Astrocyte (in vitro differentiated cells and primary cell): ENCODE measurements at regions not wholly inside any gene's neighbourhood (a gene's known extent, or its start where the extent isn't known, plus 50 kb on each side); places are given as distances from the start of the nearest gene placed in this dataset.

Experiments used
- DNase-seq: peaks from one replicate; pipeline ENCODE4 v3.0.0-alpha.2; 2010; ENCODE audit warnings: low read depth
- FAIRE-seq: peaks from 2 replicates; lab custom pipeline; 2011; peaks lifted over from hg19 to GRCh38; lab: Jason Lieb, UNC
- H2AFZ ChIP-seq: 2 replicates; pipeline ENCODE4 v1.6.0; 2012; ENCODE audit warnings: low read depth, low read length, inconsistent platforms
- H3K27ac ChIP-seq: 2 replicates; pipeline ENCODE4 v1.5.1; 2011; ENCODE audit warnings: low read depth, low read length, inconsistent platforms
- H3K27me3 ChIP-seq: 2 replicates; pipeline ENCODE4 v1.6.0; 2011; ENCODE audit warnings: low read length, inconsistent platforms; ENCODE audit not compliant: insufficient read depth
- H3K36me3 ChIP-seq: 2 replicates; pipeline ENCODE4 v1.5.1; 2011; ENCODE audit warnings: low read length, inconsistent platforms; ENCODE audit not compliant: insufficient read depth
- H3K4me1 ChIP-seq: 2 replicates; pipeline ENCODE4 v1.5.1; 2011; ENCODE audit warnings: low read length, inconsistent platforms; ENCODE audit not compliant: insufficient read depth
- H3K4me2 ChIP-seq: 2 replicates; pipeline ENCODE4 v1.6.0; 2012; ENCODE audit warnings: low read length, inconsistent platforms
- H3K4me3 ChIP-seq: 2 replicates; pipeline ENCODE4 v1.5.1; 2011; ENCODE audit warnings: low read depth, mild to moderate bottlenecking, low read length, inconsistent platforms; ENCODE audit not compliant: insufficient read depth
- H3K79me2 ChIP-seq: 2 replicates; pipeline ENCODE4 v1.6.0; 2012; ENCODE audit warnings: mild to moderate bottlenecking, low read length, inconsistent platforms; ENCODE audit not compliant: insufficient read depth
- H3K9ac ChIP-seq: 2 replicates; pipeline ENCODE4 v1.6.0; 2012; ENCODE audit warnings: mild to moderate bottlenecking, low read length, inconsistent platforms
- H3K9me3 ChIP-seq: 2 replicates; pipeline ENCODE4 v1.5.1; 2012; ENCODE audit warnings: low read depth, mild to moderate bottlenecking, low read length, inconsistent platforms; ENCODE audit not compliant: insufficient read depth
- H4K20me1 ChIP-seq: 2 replicates; pipeline ENCODE4 v1.6.0; 2012; ENCODE audit warnings: low read length, inconsistent platforms; ENCODE audit not compliant: insufficient read depth
- H3K27ac Mint-ChIP-seq: one replicate; pipeline ENCODE4 v1.8.0; 2021; ENCODE audit warnings: mild to moderate bottlenecking, mixed read lengths; ENCODE audit not compliant: unreplicated experiment
- H3K27me3 Mint-ChIP-seq: one replicate; pipeline ENCODE4 v1.8.0; 2021; ENCODE audit warnings: low read depth, mixed read lengths; ENCODE audit not compliant: unreplicated experiment
- H3K36me3 Mint-ChIP-seq: one replicate; pipeline ENCODE4 v1.8.0; 2021; ENCODE audit warnings: low read depth, mixed read lengths; ENCODE audit not compliant: unreplicated experiment
- H3K4me1 Mint-ChIP-seq: one replicate; pipeline ENCODE4 v1.8.0; 2021; ENCODE audit warnings: low read depth, mixed read lengths; ENCODE audit not compliant: unreplicated experiment
- H3K4me3 Mint-ChIP-seq: one replicate; pipeline ENCODE4 v1.8.0; 2021; ENCODE audit warnings: mild to moderate bottlenecking, moderate library complexity, mixed read lengths; ENCODE audit not compliant: unreplicated experiment
- H3K9me3 Mint-ChIP-seq: one replicate; pipeline ENCODE4 v1.8.0; 2021; ENCODE audit warnings: mild to moderate bottlenecking, mixed read lengths; ENCODE audit not compliant: unreplicated experiment
- EZH2 ChIP-seq: IDR thresholded peaks from 2 replicates; pipeline ENCODE4 v1.6.1; 2012; ENCODE audit warnings: mild to moderate bottlenecking, low read length, inconsistent platforms; ENCODE audit not compliant: insufficient read depth
- TF ChIP-seq, protein P1 (sequence below): IDR thresholded peaks from 2 replicates; pipeline ENCODE4 v1.5.1; 2011; ENCODE audit warnings: low read depth, mild to moderate bottlenecking, inconsistent platforms, low read length, moderate library complexity; ENCODE audit not compliant: insufficient read depth

DNA sequence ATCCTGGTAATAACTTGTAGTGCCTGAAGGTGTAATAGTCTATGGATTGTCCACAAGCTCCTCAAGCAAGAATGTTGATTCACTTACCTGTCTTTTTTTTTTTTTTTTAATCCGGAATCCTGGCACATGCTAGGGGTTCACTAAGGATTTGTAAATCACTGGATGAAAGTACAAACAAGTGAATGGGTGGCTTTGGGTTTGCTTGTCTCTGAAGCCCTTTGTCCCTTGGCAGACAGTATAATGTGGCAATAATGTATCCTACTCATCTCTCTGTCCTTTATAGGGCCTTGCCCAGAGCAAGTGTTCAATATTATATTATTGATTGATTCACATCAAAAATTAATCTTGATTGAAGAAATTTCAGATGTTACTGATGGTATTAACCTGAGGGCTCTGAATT, 334.0 kb upstream of the CPEB2 start:
- H3K36me3 ChIP-seq = no peaks in the 10 kb centered on the region
- no peak overlapping the region for H3K4me2 ChIP-seq
- no peak for TF ChIP-seq EZH2
- TF ChIP-seq, protein P1, sequence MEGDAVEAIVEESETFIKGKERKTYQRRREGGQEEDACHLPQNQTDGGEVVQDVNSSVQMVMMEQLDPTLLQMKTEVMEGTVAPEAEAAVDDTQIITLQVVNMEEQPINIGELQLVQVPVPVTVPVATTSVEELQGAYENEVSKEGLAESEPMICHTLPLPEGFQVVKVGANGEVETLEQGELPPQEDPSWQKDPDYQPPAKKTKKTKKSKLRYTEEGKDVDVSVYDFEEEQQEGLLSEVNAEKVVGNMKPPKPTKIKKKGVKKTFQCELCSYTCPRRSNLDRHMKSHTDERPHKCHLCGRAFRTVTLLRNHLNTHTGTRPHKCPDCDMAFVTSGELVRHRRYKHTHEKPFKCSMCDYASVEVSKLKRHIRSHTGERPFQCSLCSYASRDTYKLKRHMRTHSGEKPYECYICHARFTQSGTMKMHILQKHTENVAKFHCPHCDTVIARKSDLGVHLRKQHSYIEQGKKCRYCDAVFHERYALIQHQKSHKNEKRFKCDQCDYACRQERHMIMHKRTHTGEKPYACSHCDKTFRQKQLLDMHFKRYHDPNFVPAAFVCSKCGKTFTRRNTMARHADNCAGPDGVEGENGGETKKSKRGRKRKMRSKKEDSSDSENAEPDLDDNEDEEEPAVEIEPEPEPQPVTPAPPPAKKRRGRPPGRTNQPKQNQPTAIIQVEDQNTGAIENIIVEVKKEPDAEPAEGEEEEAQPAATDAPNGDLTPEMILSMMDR = no peak
- FAIRE-seq (no peak), DNase-seq (no peak)
- no peaks in the 10 kb centered on the region for H3K27me3 Mint-ChIP-seq
- no peak overlapping the region for H3K9ac ChIP-seq
- no peak overlapping the region for H3K4me3 ChIP-seq
- H3K27me3 ChIP-seq = peaks cover 4% of the 10 kb centered on the region
- H2AFZ ChIP-seq = no peak overlapping the region
- peaks cover 14% of the 10 kb centered on the region for H3K9me3 Mint-ChIP-seq
- no peak overlapping the region for H3K27ac Mint-ChIP-seq
- H3K9me3 ChIP-seq = no peaks in the 10 kb centered on the region
- no peaks in the 10 kb centered on the region for H3K36me3 Mint-ChIP-seq
- peaks cover 6% of the 10 kb centered on the region for H3K4me1 ChIP-seq
- no peaks in the 10 kb centered on the region for H4K20me1 ChIP-seq
- H3K27ac ChIP-seq = no peak overlapping the region
- no peak overlapping the region for H3K4me3 Mint-ChIP-seq
- peaks cover 6% of the 10 kb centered on the region for H3K4me1 Mint-ChIP-seq
- H3K79me2 ChIP-seq = no peaks in the 10 kb centered on the region

DNA sequence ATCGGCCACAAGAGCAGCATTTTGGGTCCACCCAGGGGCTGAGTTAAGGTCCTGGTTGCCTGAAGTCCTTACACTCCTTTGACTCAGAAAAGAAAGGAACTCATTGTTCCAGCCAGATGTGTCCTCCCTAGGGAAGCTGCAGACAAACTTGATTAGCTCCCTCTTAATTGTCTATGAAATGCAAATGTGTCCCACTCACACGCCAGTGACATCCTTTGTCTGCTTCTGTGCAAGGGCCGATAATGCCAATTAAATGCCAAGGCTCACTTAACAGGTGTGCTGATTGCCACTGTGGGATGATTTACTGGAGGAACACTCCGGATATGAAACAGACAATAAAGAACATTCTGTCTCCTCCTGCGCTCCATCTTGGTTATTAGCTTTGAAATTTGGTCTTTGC, 332.9 kb upstream of the CPEB2 start:
- Histone ChIP-seq H3K9me3 (no peaks in the 10 kb centered on the region), H2AFZ (no peak overlapping the region), H3K79me2 (no peaks in the 10 kb centered on the region), H4K20me1 (no peaks in the 10 kb centered on the region), H3K27ac (no peak overlapping the region), H3K36me3 (no peaks in the 10 kb centered on the region), H3K4me1 (peaks cover 6% of the 10 kb centered on the region), H3K27me3 (peaks cover 4% of the 10 kb centered on the region), H3K9ac (no peak overlapping the region), H3K4me2 (no peak overlapping the region), H3K4me3 (no peak overlapping the region)
- peaks cover 6% of the 10 kb centered on the region for H3K4me1 Mint-ChIP-seq
- H3K27ac Mint-ChIP-seq = no peak overlapping the region
- H3K36me3 Mint-ChIP-seq = no peaks in the 10 kb centered on the region
- H3K4me3 Mint-ChIP-seq = no peak overlapping the region
- H3K27me3 Mint-ChIP-seq = no peaks in the 10 kb centered on the region
- FAIRE-seq = no peak
- peaks cover 11% of the 10 kb centered on the region for H3K9me3 Mint-ChIP-seq
- TF ChIP-seq, protein P1 = no peak
- no peak for TF ChIP-seq EZH2
- no peak for DNase-seq

DNA sequence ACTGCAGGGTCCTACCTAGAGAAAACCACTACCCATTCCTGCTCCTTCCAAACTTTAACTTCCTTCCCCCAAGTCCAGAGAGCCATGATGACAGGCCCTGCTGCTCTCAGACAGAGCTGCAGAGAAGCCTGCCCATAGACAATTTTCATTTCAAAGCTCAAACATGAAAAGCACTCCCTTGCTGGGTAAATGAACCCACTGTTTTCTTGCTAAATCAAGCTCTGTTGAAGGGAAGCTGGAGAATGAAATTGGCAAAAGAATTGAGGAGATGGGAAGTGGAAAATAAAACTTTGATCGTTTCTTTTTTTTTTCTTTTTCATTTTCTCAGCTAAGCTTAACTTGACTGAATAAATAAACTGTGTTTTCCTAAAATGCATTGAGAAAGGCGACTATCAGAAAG, 331.1 kb upstream of the CPEB2 start:
- no peak overlapping the region for H3K27ac Mint-ChIP-seq
- peaks cover 6% of the 10 kb centered on the region for H3K4me1 ChIP-seq

More for the DNA sequence above, 331.1 kb upstream of the CPEB2 start:
- Histone ChIP-seq H3K4me2 (no peak overlapping the region), H3K36me3 (no peaks in the 10 kb centered on the region), H2AFZ (no peak overlapping the region), H3K9ac (no peak overlapping the region), H3K27ac (no peak overlapping the region), H4K20me1 (no peaks in the 10 kb centered on the region), H3K9me3 (no peaks in the 10 kb centered on the region), H3K4me3 (no peak overlapping the region), H3K27me3 (peaks cover 4% of the 10 kb centered on the region), H3K79me2 (no peaks in the 10 kb centered on the region)
- FAIRE-seq (no peak), DNase-seq (no peak)
- Mint-ChIP-seq H3K9me3 (peaks cover 6% of the 10 kb centered on the region), H3K27me3 (no peaks in the 10 kb centered on the region), H3K4me1 (peaks cover 6% of the 10 kb centered on the region), H3K4me3 (no peak overlapping the region), H3K36me3 (no peaks in the 10 kb centered on the region)
- TF ChIP-seq, protein P1 = no peak
- no peak for TF ChIP-seq EZH2
